Transverse colon (tissue), 4 donors: ENCODE measurements at regions not wholly inside any gene's neighbourhood (a gene's known extent, or its start where the extent isn't known, plus 50 kb on each side); places are given as distances from the start of the nearest gene placed in this dataset.
A peak's percentile ranks its signal among the peaks of the same experiment; 100 is the strongest.

Source experiments
- DNase-seq: peaks from one replicate; pipeline ENCODE4 v3.0.0-alpha.2; 2019
- H3K27ac ChIP-seq, 4 donors: fragments of 200-600 bp; sonication (generic); 2 replicates each; pipeline ENCODE4 v1.5.1; 2016 to 2018; ENCODE audit warnings: inconsistent platforms in 4 of 4
- H3K27me3 ChIP-seq: fragments of 200-600 bp; sonication (generic); 2 replicates; pipeline ENCODE4 v1.5.1; 2017; ENCODE audit warnings: inconsistent platforms
- H3K36me3 ChIP-seq, 4 donors: fragments of 200-600 bp; sonication (generic); 2 replicates each; pipeline ENCODE4 v1.5.1; 2017 to 2019; ENCODE audit warnings: inconsistent platforms in 4 of 4
- H3K4me1 ChIP-seq, 4 donors: fragments of 200-600 bp; sonication (generic); 2 replicates each; pipeline ENCODE4 v1.5.1; 2017 to 2020; ENCODE audit warnings: inconsistent platforms in 4 of 4
- H3K4me3 ChIP-seq, 4 donors: fragments of 200-600 bp; sonication (generic); 1 replicate in 1 of 4; 2 replicates in 3 of 4; pipeline versions ENCODE4 v1.5.1 to v1.6.1; 2017 to 2019; ENCODE audit warnings: inconsistent platforms in 4 of 4
- H3K9me3 ChIP-seq, 2 donors: fragments of 200-600 bp; sonication (generic); 2 replicates each; pipeline ENCODE4 v1.5.1; 2017 to 2019; ENCODE audit warnings: inconsistent platforms in 2 of 2
- EP300 ChIP-seq: sonication (generic); formaldehyde crosslinking; IDR thresholded peaks from one replicate; pipeline ENCODE4 v1.6.1; 2017; ENCODE audit warnings: antibody characterized with exemption, low read depth
- POLR2A ChIP-seq: fragments of 450-650 bp; IDR thresholded peaks from one replicate; pipeline ENCODE4 v1.6.1; 2016; ENCODE audit warnings: antibody characterized with exemption, mild to moderate bottlenecking, moderate library complexity
- POLR2AphosphoS5 ChIP-seq, 3 donors: sonication (generic); formaldehyde crosslinking; IDR thresholded peaks; one replicate each; pipeline ENCODE4 v1.6.1; 2016; ENCODE audit warnings: antibody characterized with exemption in 3 of 3
- WGBS, 2 donors: methylation state at CpG; one replicate each; pipeline ENCODE4 v1.1.5; 2018; ENCODE audit warnings: low coverage in 1 of 2; 5-methylcytosine and 5-hydroxymethylcytosine counted together
- in situ Hi-C, 4 donors: fragments of 200-750 bp; cut with MboI; loops; one replicate each; pipeline versions ENCODE4 v1.15.0 to v1.15.1; 2017; ENCODE audit warnings: low sequenced_read_pairs in 3 of 4, low pct_ligation_motif_present in 1 of 4, low pct_unique_long_range_greater_than_20kb in 1 of 4
- intact Hi-C: fragments of 100-400 bp; cut with DNase I; formaldehyde crosslinking; loops from one replicate; pipeline ENCODE4 v1.15.1; 2023; ENCODE audit warnings: low total_unique reads
- TF ChIP-seq, protein P1 (sequence below), 5 experiments: fragments of 200-600 bp in 3 of 5; fragments of 450-650 bp in 2 of 5; sonication (generic) in 3 of 5; IDR thresholded peaks; 1 replicate in 2 of 5; 2 replicates in 3 of 5; pipeline ENCODE4 v1.5.1; 2016 to 2017; ENCODE audit warnings: antibody characterized with exemption in 5 of 5, inconsistent platforms in 3 of 5, mild to moderate bottlenecking in 2 of 5, moderate library complexity in 1 of 5

DNA sequence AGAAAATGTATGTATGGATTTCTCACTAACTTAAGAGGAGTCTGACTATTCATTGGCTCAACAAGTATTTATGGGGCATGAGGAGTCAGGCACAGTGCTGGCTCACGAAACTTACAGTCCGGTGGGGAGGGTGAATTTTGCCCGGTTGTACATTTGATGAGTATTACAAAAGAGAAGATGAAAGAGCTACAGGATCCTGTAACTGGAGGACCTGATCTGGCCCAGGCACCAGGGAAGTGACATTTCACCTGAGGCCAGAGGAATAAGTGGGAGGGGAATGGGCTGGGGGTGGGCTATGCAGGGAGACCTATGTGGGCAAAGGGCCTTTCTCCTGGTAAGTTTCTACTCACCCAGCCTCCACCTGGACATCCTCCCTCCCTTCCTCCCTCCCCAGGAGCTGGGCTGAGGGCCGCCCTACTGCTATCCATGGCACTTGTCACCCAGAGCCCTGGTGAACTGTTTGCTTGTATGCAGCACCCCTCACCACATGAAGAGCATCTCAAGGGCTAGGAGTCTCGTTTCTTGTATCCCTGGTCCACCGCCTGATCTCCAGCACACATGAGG lies 101.1 kb upstream of the ZNF438 start:
- no peak for TF ChIP-seq POLR2A
- no peak for TF ChIP-seq EP300
- no peak for TF ChIP-seq POLR2AphosphoS5 (IDR thresholded peaks at IDR 0.05)
- TF ChIP-seq, protein P1, sequence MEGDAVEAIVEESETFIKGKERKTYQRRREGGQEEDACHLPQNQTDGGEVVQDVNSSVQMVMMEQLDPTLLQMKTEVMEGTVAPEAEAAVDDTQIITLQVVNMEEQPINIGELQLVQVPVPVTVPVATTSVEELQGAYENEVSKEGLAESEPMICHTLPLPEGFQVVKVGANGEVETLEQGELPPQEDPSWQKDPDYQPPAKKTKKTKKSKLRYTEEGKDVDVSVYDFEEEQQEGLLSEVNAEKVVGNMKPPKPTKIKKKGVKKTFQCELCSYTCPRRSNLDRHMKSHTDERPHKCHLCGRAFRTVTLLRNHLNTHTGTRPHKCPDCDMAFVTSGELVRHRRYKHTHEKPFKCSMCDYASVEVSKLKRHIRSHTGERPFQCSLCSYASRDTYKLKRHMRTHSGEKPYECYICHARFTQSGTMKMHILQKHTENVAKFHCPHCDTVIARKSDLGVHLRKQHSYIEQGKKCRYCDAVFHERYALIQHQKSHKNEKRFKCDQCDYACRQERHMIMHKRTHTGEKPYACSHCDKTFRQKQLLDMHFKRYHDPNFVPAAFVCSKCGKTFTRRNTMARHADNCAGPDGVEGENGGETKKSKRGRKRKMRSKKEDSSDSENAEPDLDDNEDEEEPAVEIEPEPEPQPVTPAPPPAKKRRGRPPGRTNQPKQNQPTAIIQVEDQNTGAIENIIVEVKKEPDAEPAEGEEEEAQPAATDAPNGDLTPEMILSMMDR (IDR thresholded peaks at IDR 0.05), result no peak
- H3K27ac ChIP-seq, result peak overlapping the region; percentile 75 to 87 (median 86)
- no peaks in the 10 kb centered on the region for H3K27me3 ChIP-seq
- H3K4me1 ChIP-seq, result peaks cover 5 to 24% (median 22%) of the 10 kb centered on the region in 4 donors
- intact Hi-C loops, result loop anchor here (5.0 to 10.0 kb wide), 2 partner anchors 100 to 348 kb away; partner anchors contain the start of gene ZNF438
- 96 to 100% methylated on average over 3 to 6 of the region's 6 CpGs for WGBS, 2 donors
- in situ Hi-C loops, result loop anchor here in 1 of 4 donors (25.0 kb wide), 1 partner anchor 630 kb away; no protein-coding TSS in a partner anchor
- no peak for DNase-seq
- H3K4me3 ChIP-seq, result no peak overlapping the region
- H3K36me3 ChIP-seq, result no peaks in the 10 kb centered on the region
- no peaks in the 10 kb centered on the region for H3K9me3 ChIP-seq

DNA sequence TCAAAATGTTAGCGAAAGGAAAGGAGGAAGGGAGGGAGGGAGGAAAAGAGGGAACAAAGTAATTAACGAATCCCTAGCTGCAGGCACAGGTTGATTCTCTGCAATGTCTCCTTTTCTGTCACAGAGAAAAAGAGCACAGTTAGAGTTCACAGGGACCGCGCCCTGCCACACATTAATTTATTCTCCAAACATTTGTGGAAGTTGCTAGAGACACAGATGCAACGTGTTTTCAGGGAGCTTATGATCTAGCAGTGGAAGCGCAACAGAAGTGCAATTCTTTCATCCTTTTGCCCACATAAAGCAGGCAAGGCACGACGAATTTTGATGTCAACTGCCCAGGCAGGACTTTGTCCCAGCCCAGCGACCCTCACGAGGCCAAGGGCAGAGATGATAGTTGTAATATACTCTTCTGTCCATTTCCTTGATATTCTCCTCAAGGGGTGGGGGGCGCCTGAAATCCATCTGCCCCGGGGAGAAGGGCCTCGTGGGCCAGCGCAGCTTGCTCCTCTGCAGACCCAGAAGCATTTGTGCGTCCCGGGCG lies 101.7 kb upstream of the ZNF438 start:
- Histone ChIP-seq H3K4me1 (peaks cover 5 to 24% (median 22%) of the 10 kb centered on the region in 4 donors), H3K4me3 (peak overlapping the region in 3 of 4 donors; percentile 37 to 59 (median 39)), H3K27me3 (no peaks in the 10 kb centered on the region), H3K9me3 (no peaks in the 10 kb centered on the region), H3K36me3 (no peaks in the 10 kb centered on the region), H3K27ac (peak overlapping the region; percentile 75 to 87 (median 86))
- DNase-seq, result no peak
- TF ChIP-seq POLR2A, result no peak
- in situ Hi-C loops, result loop anchor here in 1 of 4 donors (25.0 kb wide), 1 partner anchor 629 kb away; no protein-coding TSS in a partner anchor
- intact Hi-C loops, result loop anchor here (5.0 to 10.0 kb wide), 2 partner anchors 101 to 349 kb away; partner anchors contain the start of gene ZNF438
- WGBS, 2 donors, result 36 to 93% methylated on average over 5 to 16 of the region's 17 CpGs

DNA sequence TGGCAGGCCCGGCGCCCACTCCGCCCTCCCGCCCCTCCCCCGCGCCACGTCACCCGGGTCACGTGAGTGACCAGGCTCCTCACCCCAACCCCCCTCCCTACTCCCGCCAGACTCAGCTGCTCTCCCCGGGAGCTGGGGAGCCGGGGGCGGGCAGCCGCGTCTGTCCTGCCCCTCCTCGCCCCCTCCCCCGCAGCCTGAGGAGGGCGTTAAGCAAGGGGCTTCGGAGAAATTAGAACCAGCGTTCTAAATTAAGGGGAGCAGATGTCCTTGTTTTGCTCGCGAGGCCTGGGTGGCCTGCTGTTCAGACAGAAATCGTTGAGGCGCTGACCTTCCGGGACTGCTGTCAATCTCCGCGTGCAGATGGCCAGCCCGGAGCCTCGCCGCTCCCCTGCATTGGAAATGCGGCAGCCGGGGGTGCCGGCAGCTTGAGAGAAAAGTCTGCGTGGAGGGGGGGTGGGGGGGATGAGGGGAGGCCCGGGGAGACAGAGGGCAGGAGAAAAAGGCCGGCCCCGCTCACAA lies 102.2 kb upstream of the ZNF438 start:
- H3K27me3 ChIP-seq, result no peaks in the 10 kb centered on the region
- DNase-seq, result peak; percentile 85
- peaks cover 5 to 24% (median 21%) of the 10 kb centered on the region in 4 donors for H3K4me1 ChIP-seq
- no peaks in the 10 kb centered on the region for H3K9me3 ChIP-seq
- 2% methylated on average over 28 of the region's 37 CpGs; no CpG with 5 or more reads in 1 of the 2 donors for WGBS, 2 donors
- TF ChIP-seq POLR2AphosphoS5 (IDR thresholded peaks at IDR 0.05) (peak; percentile 51 to 57 (median 53)), POLR2A (no peak)
- no peaks in the 10 kb centered on the region for H3K36me3 ChIP-seq
- in situ Hi-C loops (loop anchor here in 1 of 4 donors (25.0 kb wide), 1 partner anchor 628 kb away; no protein-coding TSS in a partner anchor), intact Hi-C loops (loop anchor here (5.0 to 10.0 kb wide), 2 partner anchors 102 to 349 kb away; partner anchors contain the start of gene ZNF438)
- peak overlapping the region; percentile 1 to 59 (median 38) for H3K4me3 ChIP-seq
- peak overlapping the region; percentile 75 to 87 (median 86) for H3K27ac ChIP-seq

DNA sequence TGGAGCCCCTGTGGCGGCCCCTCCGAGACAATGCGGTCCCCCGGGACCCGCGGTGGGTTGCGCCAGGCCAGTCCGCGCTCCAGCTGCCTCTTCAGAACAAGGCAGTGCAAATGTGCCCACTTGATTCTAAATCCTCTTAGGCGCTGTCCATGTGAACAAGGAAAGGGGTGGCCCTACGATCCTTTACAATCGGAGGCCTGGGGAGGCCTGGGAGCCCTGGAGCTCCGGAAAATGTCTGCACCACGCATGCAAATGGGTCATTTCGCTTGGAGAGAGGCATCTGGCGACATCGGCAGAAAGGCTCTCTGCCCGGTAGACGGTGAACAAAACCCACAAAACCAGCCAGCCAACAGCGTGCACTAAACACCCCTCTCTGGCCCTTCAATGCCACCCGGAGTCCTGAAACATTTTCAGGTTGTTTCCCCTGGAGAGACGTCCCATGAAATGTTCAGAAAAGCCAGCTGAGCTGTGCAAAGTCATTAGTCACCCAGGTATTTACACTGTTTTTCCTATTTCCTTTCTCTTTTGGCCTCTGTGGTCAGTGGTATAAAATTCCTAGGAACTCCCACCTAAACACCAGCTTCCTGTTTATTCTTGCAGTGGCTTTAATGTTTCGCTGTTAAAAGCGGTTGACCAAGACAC lies 102.8 kb upstream of the ZNF438 start:
- no peaks in the 10 kb centered on the region for H3K9me3 ChIP-seq
- peaks cover 5 to 24% (median 21%) of the 10 kb centered on the region in 4 donors for H3K4me1 ChIP-seq
- no peak for TF ChIP-seq POLR2AphosphoS5 (IDR thresholded peaks at IDR 0.05)
- no peak for TF ChIP-seq EP300
- TF ChIP-seq, protein P1 (IDR thresholded peaks at IDR 0.05), result no peak
- no peak for TF ChIP-seq POLR2A
- intact Hi-C loops, result loop anchor here (5.0 to 10.0 kb wide), 2 partner anchors 102 to 350 kb away; partner anchors contain the start of gene ZNF438
- peak overlapping the region; percentile 75 to 87 (median 86) for H3K27ac ChIP-seq
- no peaks in the 10 kb centered on the region for H3K36me3 ChIP-seq
- WGBS, 2 donors, result 49 to 58% methylated on average over 8 to 24 of the region's 24 CpGs
- DNase-seq, result peak; percentile 19
- in situ Hi-C loops, result loop anchor here in 1 of 4 donors (25.0 kb wide), 1 partner anchor 628 kb away; no protein-coding TSS in a partner anchor
- H3K27me3 ChIP-seq, result no peaks in the 10 kb centered on the region
- H3K4me3 ChIP-seq, result peak overlapping the region; percentile 1 to 59 (median 38)
